ENCODE measurements at regions not wholly inside any gene's neighbourhood (a gene's known extent, or its start where the extent isn't known, plus 50 kb on each side); places are given as distances from the start of the nearest gene placed in this dataset.

DNA sequence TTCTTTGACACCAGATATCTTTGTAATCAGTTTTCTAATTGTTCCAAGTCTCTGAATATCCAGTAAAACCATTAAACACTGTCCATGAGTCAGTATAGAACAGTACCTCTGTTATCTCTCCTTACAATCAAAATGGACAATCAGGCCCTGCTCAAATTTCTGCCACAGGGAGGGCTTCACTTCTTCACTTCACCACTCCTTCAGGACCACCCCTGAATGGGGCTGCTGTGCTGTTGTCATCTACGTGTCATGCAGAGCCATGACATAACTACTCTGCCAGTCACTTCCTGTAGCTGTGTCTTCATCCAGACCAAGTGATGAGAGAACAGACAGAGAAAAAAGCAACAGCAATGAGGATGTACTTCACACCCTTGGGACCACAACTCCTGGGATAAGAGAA lies 116.9 kb downstream of the TANC2 start:
- TF ChIP-seq, protein P1, sequence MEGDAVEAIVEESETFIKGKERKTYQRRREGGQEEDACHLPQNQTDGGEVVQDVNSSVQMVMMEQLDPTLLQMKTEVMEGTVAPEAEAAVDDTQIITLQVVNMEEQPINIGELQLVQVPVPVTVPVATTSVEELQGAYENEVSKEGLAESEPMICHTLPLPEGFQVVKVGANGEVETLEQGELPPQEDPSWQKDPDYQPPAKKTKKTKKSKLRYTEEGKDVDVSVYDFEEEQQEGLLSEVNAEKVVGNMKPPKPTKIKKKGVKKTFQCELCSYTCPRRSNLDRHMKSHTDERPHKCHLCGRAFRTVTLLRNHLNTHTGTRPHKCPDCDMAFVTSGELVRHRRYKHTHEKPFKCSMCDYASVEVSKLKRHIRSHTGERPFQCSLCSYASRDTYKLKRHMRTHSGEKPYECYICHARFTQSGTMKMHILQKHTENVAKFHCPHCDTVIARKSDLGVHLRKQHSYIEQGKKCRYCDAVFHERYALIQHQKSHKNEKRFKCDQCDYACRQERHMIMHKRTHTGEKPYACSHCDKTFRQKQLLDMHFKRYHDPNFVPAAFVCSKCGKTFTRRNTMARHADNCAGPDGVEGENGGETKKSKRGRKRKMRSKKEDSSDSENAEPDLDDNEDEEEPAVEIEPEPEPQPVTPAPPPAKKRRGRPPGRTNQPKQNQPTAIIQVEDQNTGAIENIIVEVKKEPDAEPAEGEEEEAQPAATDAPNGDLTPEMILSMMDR (IDR thresholded peaks at IDR 0.05; ENCODE audit: low read depth, low read length): no peak
- no peak for TF ChIP-seq EZH2phosphoT487 (IDR thresholded peaks at IDR 0.05; ENCODE audit: low read depth)

Data from OCI-LY3 (cell line).